Glomerular visceral epithelial cell (primary cell): ENCODE measurements at regions not wholly inside any gene's neighbourhood (a gene's known extent, or its start where the extent isn't known, plus 50 kb on each side); places are given as distances from the start of the nearest gene placed in this dataset.
"Not testable (repeated sequence)": the region's sequence is repeated elsewhere in the genome, so short reads cannot be mapped to it uniquely, and the experiment has no call there.

Experiments used
- DNase-seq: peaks from one replicate; pipeline ENCODE4 v3.0.0-alpha.2; 2016; ENCODE audit errors: extremely low spot score

- no peak for DNase-seq
These were observed 85.2 kb upstream of the NCOR2 start for GRCh38 chr12:124652661-124653060.

DNA sequence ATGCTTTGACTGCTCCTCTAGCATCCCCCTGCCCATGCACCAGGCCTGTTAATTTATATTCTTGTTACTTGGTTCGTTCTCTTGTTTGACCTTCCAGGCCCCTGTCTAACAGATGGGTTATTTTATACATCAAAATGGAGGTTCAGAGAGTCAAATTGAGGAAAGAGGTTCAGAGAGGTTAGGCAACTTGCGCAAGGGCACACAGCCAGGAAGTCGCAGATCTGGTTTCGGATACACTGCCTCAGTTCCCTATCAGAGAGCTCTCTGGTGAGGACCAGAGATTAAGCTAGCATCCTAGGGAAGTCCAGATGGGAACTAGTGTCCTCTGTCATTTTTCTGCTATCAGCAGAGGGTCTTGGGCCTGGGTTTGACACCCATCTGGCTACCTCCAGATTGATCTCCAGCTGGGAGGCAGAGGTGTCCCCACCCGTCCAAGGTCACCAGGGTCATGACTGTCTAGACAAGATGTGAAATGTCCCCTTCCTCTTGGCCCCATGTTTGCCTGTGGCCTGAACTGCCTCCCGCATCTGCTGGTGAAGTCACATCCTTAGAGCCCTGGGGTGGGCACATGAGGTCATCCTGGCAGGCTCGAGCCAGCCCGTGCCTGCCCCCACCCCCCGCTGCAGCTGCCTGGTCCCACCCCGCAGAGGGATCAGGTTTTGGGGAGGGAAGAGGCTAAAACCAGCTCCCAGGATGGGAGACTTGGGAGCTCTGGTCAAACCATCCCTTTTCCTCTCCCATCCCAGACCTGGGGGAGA lies 84.3 kb upstream of the NCOR2 start:
- peak; percentile 20 for DNase-seq

GRCh38 chr12:124650912-124651311 lies 83.5 kb upstream of the NCOR2 start:
- DNase-seq: no peak

- DNase-seq: no peak
These were observed 81.4 kb upstream of the NCOR2 start for GRCh38 chr12:124648710-124649384.

- no peak for DNase-seq
These were observed 79.9 kb upstream of the NCOR2 start for GRCh38 chr12:124647316-124647715.

GRCh38 chr12:124646385-124647230 lies 79.2 kb upstream of the NCOR2 start:
- no peak for DNase-seq

- DNase-seq: no peak
These were observed 78.3 kb upstream of the NCOR2 start for GRCh38 chr12:124645530-124646244.

DNA sequence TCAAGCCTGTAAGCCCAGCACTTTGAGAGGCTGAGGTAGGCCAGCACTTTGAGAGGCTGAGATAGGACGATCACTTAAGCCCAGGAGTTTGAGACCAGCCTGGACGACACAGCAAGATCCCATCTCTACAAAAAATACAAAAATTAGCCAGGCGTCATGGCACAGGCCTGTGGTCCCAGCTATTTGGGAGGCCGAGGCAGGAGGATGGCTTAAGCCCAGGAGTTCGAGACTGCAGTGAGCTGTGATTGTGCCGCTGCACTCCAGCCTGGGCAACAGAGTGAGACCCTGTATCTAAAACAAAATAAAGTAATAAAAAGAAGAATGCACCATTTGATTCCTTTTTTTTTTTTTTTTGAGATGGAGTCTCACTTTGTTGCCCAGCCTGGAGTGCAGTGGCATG lies 76.4 kb upstream of the NCOR2 start:
- DNase-seq: not testable (repeated sequence)

- DNase-seq: no peak
These were observed 74.7 kb upstream of the NCOR2 start for GRCh38 chr12:124642105-124642504.

GRCh38 chr12:124641591-124641990 lies 74.2 kb upstream of the NCOR2 start:
- no peak for DNase-seq

DNA sequence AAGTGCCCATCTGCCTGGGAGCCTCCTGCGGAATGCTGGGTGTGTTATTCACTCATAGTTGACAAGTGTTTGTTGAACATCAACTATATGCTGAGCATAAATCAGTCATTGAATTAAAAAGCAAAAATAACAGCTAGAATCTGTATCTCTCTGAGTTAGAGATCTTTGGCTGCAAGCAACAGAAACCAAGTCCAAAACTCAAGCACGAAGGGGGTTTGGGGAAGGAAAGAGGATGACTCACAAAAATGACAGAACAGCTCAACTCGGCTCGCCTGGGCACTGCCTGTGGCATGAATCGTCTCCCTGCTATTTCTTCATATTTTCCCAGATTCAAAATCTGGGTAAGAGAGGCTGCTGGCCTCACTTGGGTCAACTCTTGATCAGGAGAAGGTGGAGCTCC lies 72.6 kb upstream of the NCOR2 start:
- DNase-seq: peak; percentile 36

DNA sequence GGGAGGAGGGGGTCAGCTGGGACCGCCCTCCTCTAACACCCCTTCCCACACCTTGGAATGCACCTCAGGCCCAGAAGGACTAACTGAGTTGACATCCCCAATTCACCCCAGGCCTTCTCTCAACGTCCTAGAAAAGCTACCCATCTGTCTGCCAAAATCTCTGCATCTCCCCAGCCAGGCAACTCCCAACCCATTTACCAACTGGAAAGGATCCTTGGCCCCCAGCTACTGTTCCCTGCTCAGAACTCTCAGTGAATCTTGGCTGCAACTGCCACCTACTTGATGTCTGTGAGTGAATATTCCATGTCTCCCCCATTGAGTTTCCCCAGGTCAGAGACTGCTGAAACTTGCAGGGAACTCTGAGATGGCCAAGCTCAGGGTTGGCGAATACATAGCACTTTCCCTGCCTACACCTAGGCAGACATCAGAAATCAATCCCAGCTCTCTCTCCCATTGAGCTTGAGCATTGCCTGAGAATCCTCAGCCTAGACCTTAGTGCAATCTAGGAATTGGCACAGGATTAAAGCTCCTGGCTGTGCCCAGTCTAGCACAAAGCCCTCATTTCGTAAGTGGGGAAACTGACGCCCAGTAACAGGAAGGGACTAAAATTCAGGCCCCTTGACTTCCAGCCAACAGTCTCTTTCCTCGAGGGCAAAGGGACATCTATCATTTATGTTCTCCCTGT lies 71.9 kb upstream of the NCOR2 start:
- DNase-seq: no peak

DNA sequence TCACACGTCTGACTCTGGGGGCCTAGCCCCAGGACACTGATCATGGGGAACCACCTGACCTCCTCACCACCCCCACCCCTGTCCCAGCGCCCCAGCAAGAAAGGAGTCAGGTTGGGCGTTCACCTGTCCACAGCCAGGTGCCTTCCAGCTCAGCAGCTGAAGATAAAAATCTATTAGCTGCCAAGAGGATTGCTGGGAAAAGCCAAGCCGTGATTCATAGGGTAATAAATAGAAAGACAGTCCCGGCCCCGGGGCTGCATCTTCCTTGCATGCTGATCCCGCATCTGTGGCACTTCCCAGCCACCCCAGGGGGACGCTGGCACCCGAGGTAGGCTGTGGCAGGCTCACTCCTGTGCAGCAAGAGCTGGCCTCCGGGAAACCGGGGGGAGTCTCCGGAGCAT lies 70.2 kb upstream of the NCOR2 start:
- DNase-seq: no peak

DNA sequence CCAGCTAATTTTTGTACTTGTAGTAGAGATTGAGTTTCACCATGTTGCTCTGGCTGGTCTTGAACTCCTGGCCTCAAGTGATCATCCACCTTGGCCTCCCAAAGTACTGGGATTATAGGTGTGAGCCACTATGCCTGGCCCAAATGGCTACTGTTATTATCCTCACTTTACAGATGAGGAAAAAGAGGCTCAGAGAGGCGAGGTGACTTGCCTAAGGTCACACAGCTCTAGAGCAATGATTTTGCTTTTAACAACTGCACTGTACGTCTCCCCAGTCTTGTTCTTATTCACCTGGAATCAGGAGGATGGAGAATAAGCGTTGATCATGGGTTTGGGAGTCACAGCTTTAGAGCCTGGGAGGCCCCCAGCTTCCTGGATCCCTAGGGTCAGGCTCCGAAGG lies 69.8 kb upstream of the NCOR2 start:
- no peak for DNase-seq

- DNase-seq: peak; percentile 49
These were observed 68.9 kb upstream of the NCOR2 start for GRCh38 chr12:124636138-124636978.

DNA sequence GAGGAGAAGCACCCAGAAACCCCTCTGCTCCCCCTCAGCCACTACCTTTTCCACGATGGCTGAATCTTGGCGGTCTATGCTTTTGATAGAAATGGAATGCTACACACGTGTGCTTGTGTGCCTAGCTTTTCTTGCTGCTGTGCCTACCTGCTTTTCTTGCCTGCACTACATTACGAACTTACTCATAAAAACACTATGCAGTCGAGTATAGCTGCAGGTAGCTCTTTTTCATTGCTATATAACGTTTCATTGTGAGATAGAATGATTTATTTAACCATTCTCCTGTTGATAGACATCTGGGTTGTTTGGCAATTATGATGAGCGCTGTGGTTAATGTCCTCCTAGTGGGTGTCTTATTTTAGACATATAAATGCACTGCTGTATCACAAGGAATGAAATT lies 67.9 kb upstream of the NCOR2 start:
- no peak for DNase-seq

DNA sequence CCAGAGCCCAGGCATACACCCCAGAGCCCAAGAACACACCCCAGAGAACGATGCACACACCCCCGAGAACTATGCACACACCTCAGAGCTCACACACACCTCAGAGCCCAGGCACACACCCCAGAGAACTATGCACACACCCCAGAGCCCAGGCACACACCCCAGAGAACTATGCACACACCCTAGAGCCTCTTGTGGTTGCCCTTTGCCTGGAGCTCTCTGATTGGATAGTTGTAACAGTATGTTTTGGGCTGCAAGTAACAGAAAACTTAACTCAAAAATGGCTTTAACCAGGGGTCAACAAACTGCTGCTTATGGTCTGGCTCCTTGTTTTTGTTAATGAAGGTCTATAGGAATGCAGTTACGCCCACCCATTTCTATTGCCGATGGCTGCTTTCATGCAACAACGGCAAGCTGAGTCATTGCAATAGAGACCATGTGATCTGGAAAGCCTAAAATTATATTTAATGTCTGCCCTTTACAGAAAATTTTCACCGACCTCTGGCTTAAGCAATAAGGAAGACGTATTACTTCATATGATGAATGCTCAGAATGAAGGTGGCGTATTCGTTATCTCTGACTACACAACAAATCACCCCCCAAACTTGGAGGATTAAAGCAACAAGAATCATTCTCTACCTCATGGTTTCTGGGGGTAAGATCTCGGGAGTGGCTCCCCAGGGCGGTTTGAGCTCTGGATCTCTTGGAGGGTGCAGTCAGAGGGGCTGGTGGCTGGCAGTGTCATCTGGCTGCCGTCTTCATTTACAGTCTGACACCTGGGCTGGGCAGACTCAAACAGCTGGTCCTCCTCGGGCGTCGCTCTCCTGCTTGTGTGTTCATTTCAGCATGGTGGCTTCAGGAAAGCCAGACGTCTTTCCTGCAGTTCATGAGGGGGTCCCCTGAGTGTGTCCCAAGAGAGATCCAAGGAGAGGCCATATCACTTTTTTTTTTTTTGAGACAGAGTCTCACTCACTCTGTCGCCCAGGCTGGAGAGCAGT lies 66.3 kb upstream of the NCOR2 start:
- DNase-seq: no peak

GRCh38 chr12:124632519-124632984 lies 65.1 kb upstream of the NCOR2 start:
- DNase-seq: no peak

GRCh38 chr12:124631681-124632256 lies 64.4 kb upstream of the NCOR2 start:
- no peak for DNase-seq
